Thyroid gland (tissue), 4 donors: ENCODE measurements at regions not wholly inside any gene's neighbourhood (a gene's known extent, or its start where the extent isn't known, plus 50 kb on each side); places are given as distances from the start of the nearest gene placed in this dataset.

ENCODE experiments used
- CTCF ChIP-seq, 6 experiments: fragments of 200-600 bp in 3 of 6; fragments of 450-650 bp in 3 of 6; sonication (generic) in 3 of 6; IDR thresholded peaks; one replicate each; pipeline ENCODE4 v1.5.1; 2016 to 2019; ENCODE audit warnings: antibody characterized with exemption in 6 of 6, mild to moderate bottlenecking in 2 of 6, inconsistent platforms in 1 of 6, moderate library complexity in 1 of 6
- POLR2A ChIP-seq, 2 donors: fragments of 450-650 bp; IDR thresholded peaks; one replicate each; pipeline ENCODE4 v1.6.1; 2017; ENCODE audit warnings: antibody characterized with exemption in 2 of 2, mild to moderate bottlenecking in 2 of 2, moderate library complexity in 1 of 2

- TF ChIP-seq POLR2A (IDR thresholded peaks at IDR 0.05) (no peak), CTCF (IDR thresholded peaks at IDR 0.05) (no peak)
Measured at GRCh38 chr5:68582284-68582683, 366.7 kb downstream of the PIK3R1 start.
